HCT116 (cell line): ENCODE measurements at regions not wholly inside any gene's neighbourhood (a gene's known extent, or its start where the extent isn't known, plus 50 kb on each side); places are given as distances from the start of the nearest gene placed in this dataset.

Experiments used
- ATAC-seq: fragments of 200-7000 bp; cut with Tn5 transposase; 2 replicates; pipeline ENCODE4 v1.9.1; 2020; ENCODE audit warnings: mild to moderate bottlenecking, moderate library complexity
- BruUV-seq: library from RNA; stranded (reverse); fragments of 400-500 nt; replicated peaks from 2 replicates; lab custom pipeline; 2021; lab: Mats Ljungman, UMichigan
- CTCF ChIA-PET: fragments of 300-600 bp; sonication (Branson Sonifier 250); formaldehyde crosslinking; loops from one replicate; lab custom pipeline; 2021; ENCODE audit warnings: antibody characterized with exemption; lab: Charles Lee
- POLR2A ChIA-PET: fragments of 300-600, 350-600 bp; sonication (Branson Sonifier 250); formaldehyde crosslinking; loops from one replicate; lab custom pipeline; 2021; ENCODE audit warnings: antibody characterized with exemption; lab: Charles Lee
- RAD21 ChIA-PET, 2 experiments: fragments of 300-600 bp; sonication (Branson Sonifier 250); formaldehyde crosslinking; loops; one replicate each; lab custom pipeline; 2023; ENCODE audit warnings: low total read pairs in 2 of 2; ENCODE audit not compliant: uncharacterized antibody in 2 of 2, unreplicated experiment in 2 of 2, low non-redundant PET in 1 of 2; lab: Charles Lee
- DNase-seq: peaks from one replicate; pipeline ENCODE4 v3.0.0-alpha.2; 2010; ENCODE audit warnings: low read depth, low spot score
- H2AFZ ChIP-seq: fragments of 200-600 bp; shearing (Covaris generic), sonication (generic); 2 replicates; pipeline ENCODE4 v1.6.1; 2017; ENCODE audit warnings: low read depth, mixed run types, mixed read lengths, antibody characterized with exemption, low read length; ENCODE audit not compliant: poor library complexity, severe bottlenecking
- H3K27ac ChIP-seq: 2 replicates; pipeline ENCODE4 v1.5.1; 2012; ENCODE audit warnings: low read depth, low read length
- H3K27me3 ChIP-seq: fragments of 200-600 bp; sonication (generic); 2 replicates; pipeline ENCODE4 v1.6.1; 2016; ENCODE audit warnings: mixed run types, low read length, mixed read lengths; ENCODE audit not compliant: insufficient read depth
- H3K36me3 ChIP-seq, 2 experiments: fragments of 200-500 bp in 1 of 2; fragments of 200-600 bp in 1 of 2; sonication (Bioruptor generic) in 1 of 2; sonication (generic) in 1 of 2; 2 replicates each; pipeline versions ENCODE4 v1.5.1 to v1.6.1; 2014 to 2016; ENCODE audit warnings: low read length in 2 of 2, inconsistent platforms in 1 of 2, mixed read lengths in 1 of 2, mixed run types in 1 of 2; ENCODE audit not compliant: insufficient read depth in 2 of 2, control insufficient read depth in 1 of 2
- H3K4me1 ChIP-seq, 2 experiments: fragments of 200-600 bp in 1 of 2; sonication (generic) in 1 of 2; 2 replicates each; pipeline versions ENCODE4 v1.5.1 to v1.6.1; 2012 to 2017; ENCODE audit warnings: low read length in 2 of 2, inconsistent platforms in 1 of 2, mild to moderate bottlenecking in 1 of 2, mixed read lengths in 1 of 2, mixed run types in 1 of 2, moderate library complexity in 1 of 2; ENCODE audit not compliant: insufficient read depth in 2 of 2, control insufficient read depth in 1 of 2
- H3K4me2 ChIP-seq: fragments of 200-600 bp; sonication (generic); 2 replicates; pipeline ENCODE4 v1.6.1; 2017; ENCODE audit warnings: mixed run types, low read length, mixed read lengths
- H3K4me3 ChIP-seq, 2 experiments: fragments of 200-600 bp in 1 of 2; sonication (generic) in 1 of 2; replicated peaks in 1 of 2; 2 replicates each; pipeline ENCODE4 v1.5.1; 2011 to 2016; ENCODE audit warnings: low read length in 2 of 2, control low read depth in 1 of 2, low read depth in 1 of 2, mild to moderate bottlenecking in 1 of 2, mixed read lengths in 1 of 2, mixed run types in 1 of 2
- H3K79me2 ChIP-seq: fragments of 200-600 bp; sonication (generic); 2 replicates; pipeline ENCODE4 v1.6.1; 2017; ENCODE audit warnings: mild to moderate bottlenecking, mixed run types, low read length, moderate library complexity, mixed read lengths; ENCODE audit not compliant: insufficient read depth
- H3K9ac ChIP-seq: fragments of 200-600 bp; sonication (generic); 2 replicates; pipeline ENCODE4 v1.6.1; 2016; ENCODE audit warnings: low read length, mixed read lengths
- H3K9me2 ChIP-seq: fragments of 200-600 bp; sonication (generic), shearing (Covaris generic); 2 replicates; pipeline ENCODE4 v1.6.1; 2017; ENCODE audit warnings: mixed run types, mild to moderate bottlenecking, moderate library complexity; ENCODE audit not compliant: insufficient read depth
- H3K9me3 ChIP-seq, 2 experiments: fragments of 200-500 bp in 1 of 2; fragments of 200-600 bp in 1 of 2; sonication (Bioruptor generic) in 1 of 2; sonication (generic) in 1 of 2; 2 replicates each; pipeline ENCODE4 v1.6.1; 2014 to 2017; ENCODE audit warnings: low read length in 2 of 2, mixed read lengths in 2 of 2, inconsistent platforms in 1 of 2, low read depth in 1 of 2, mild to moderate bottlenecking in 1 of 2, mixed run types in 1 of 2, moderate library complexity in 1 of 2; ENCODE audit not compliant: control insufficient read depth in 1 of 2, insufficient read depth in 1 of 2
- H4K20me1 ChIP-seq: fragments of 200-600 bp; sonication (generic), shearing (Covaris generic); 2 replicates; pipeline ENCODE4 v1.6.1; 2017; ENCODE audit warnings: mixed run types, mild to moderate bottlenecking, moderate library complexity; ENCODE audit not compliant: insufficient read depth
- ATF3 ChIP-seq: IDR thresholded peaks from 2 replicates; pipeline ENCODE4 v1.6.1; 2012
- CBX3 ChIP-seq: IDR thresholded peaks from 2 replicates; pipeline ENCODE4 v1.6.1; 2012; ENCODE audit warnings: low read depth
- EGR1 ChIP-seq: IDR thresholded peaks from 2 replicates; pipeline ENCODE4 v1.6.1; 2012; ENCODE audit warnings: low read depth
- EZH2 ChIP-seq: fragments of 200-600 bp; sonication (generic); IDR thresholded peaks from 2 replicates; pipeline ENCODE4 v1.6.1; 2017; ENCODE audit warnings: antibody characterized with exemption, mixed run types
- EZH2phosphoT487 ChIP-seq: fragments of 200-600 bp; IDR thresholded peaks from 2 replicates; pipeline ENCODE4 v1.6.1; 2018; ENCODE audit warnings: antibody characterized with exemption, borderline replicate concordance
- JUND ChIP-seq: IDR thresholded peaks from 2 replicates; pipeline ENCODE4 v1.6.1; 2012
- MAX ChIP-seq: IDR thresholded peaks from 2 replicates; pipeline ENCODE4 v1.6.1; 2012
- POLR2A ChIP-seq: IDR thresholded peaks from 2 replicates; pipeline ENCODE4 v1.7.0; 2011; ENCODE audit warnings: borderline replicate concordance; ENCODE audit not compliant: insufficient read depth, insufficient read length; ENCODE audit errors: extremely low read depth
- POLR2AphosphoS5 ChIP-seq: IDR thresholded peaks from 2 replicates; pipeline ENCODE4 v1.6.1; 2011; ENCODE audit warnings: mild to moderate bottlenecking, low read depth, low read length, moderate library complexity
- REST ChIP-seq: IDR thresholded peaks from 2 replicates; pipeline ENCODE4 v1.6.1; 2012; ENCODE audit warnings: low read depth
- SIN3A ChIP-seq: IDR thresholded peaks from 2 replicates; pipeline ENCODE4 v1.6.1; 2012; ENCODE audit warnings: low read depth
- SP1 ChIP-seq: IDR thresholded peaks from 2 replicates; pipeline ENCODE4 v1.6.1; 2012; ENCODE audit warnings: low read depth
- SRF ChIP-seq: IDR thresholded peaks from 2 replicates; pipeline ENCODE4 v1.6.1; 2012; ENCODE audit warnings: low read depth
- ZBTB33 ChIP-seq: IDR thresholded peaks from 2 replicates; pipeline ENCODE4 v1.6.1; 2011; ENCODE audit warnings: mild to moderate bottlenecking, low read length, moderate library complexity; ENCODE audit not compliant: insufficient replicate concordance; ENCODE audit errors: extremely low read depth
- ZNF274 ChIP-seq: fragments of 200-500 bp; sonication (Bioruptor generic); IDR thresholded peaks from 2 replicates; pipeline ENCODE4 v1.6.1; 2014; ENCODE audit warnings: mild to moderate bottlenecking, low read depth, low read length, inconsistent platforms
- intact Hi-C: fragments of 100-400 bp; cut with micrococcal nuclease; formaldehyde crosslinking; loops from 2 replicates; pipeline ENCODE4 v1.10.0; 2022

- TF ChIP-seq JUND (no peak), MAX (no peak), POLR2A (no peak)
- TF ChIP-seq, all 23 proteins: peak for 0
Measured at GRCh38 chr14:66383257-66383656, 102.9 kb upstream of the CCDC196 start (continued).

GRCh38 chr14:66383771-66384170 is 102.4 kb upstream of the CCDC196 start:
- no peaks in the 10 kb centered on the region for H4K20me1 ChIP-seq
- no peak for DNase-seq
- no peak overlapping the region for H3K4me3 ChIP-seq
- no peak overlapping the region for H3K27ac ChIP-seq
- H3K9ac ChIP-seq: no peak overlapping the region
- H3K79me2 ChIP-seq: no peaks in the 10 kb centered on the region
- H3K9me3 ChIP-seq: no peaks in the 10 kb centered on the region
- RAD21 ChIA-PET: no interaction called here
- H3K36me3 ChIP-seq: no peaks in the 10 kb centered on the region
- ATAC-seq: no peak
- intact Hi-C loops: no loop called here
- no TSS peak for BruUV-seq
- POLR2A ChIA-PET: no interaction called here
- no peaks in the 10 kb centered on the region; the same call in 1 of the 2 replicates for H3K9me2 ChIP-seq
- H3K4me1 ChIP-seq: no peaks in the 10 kb centered on the region
- H3K27me3 ChIP-seq: no peaks in the 10 kb centered on the region
- no peak for TF ChIP-seq ZBTB33
- TF ChIP-seq SP1: no peak
- no peak for TF ChIP-seq CBX3
- TF ChIP-seq SRF: no peak
- no peak for TF ChIP-seq POLR2AphosphoS5
- TF ChIP-seq EZH2phosphoT487: no peak
- TF ChIP-seq EGR1: no peak
- TF ChIP-seq REST: no peak
- no peak for TF ChIP-seq EZH2
- no peak for TF ChIP-seq ZNF274
- TF ChIP-seq SIN3A: no peak
- TF ChIP-seq ATF3: no peak
- CTCF ChIA-PET: no interaction called here
- no peak overlapping the region for H3K4me2 ChIP-seq
- H2AFZ ChIP-seq: no peak overlapping the region
